Endothelial cell of umbilical vein (primary cell): ENCODE measurements at regions not wholly inside any gene's neighbourhood (a gene's known extent, or its start where the extent isn't known, plus 50 kb on each side); places are given as distances from the start of the nearest gene placed in this dataset.

Source experiments
- BruUV-seq: library from RNA; stranded (reverse); fragments of 400-500 nt; replicated peaks from 2 replicates; lab custom pipeline; 2021; lab: Mats Ljungman, UMichigan
- CTCF ChIA-PET: fragments of 300-600, 350-600 bp; sonication (Branson Sonifier 250); formaldehyde crosslinking; loops from one replicate; lab custom pipeline; 2021; ENCODE audit warnings: antibody characterized with exemption, inconsistent platforms; lab: Charles Lee
- POLR2A ChIA-PET: fragments of 300-600, 350-600 bp; sonication (Branson Sonifier 250); formaldehyde crosslinking; loops from one replicate; lab custom pipeline; 2021; ENCODE audit warnings: antibody characterized with exemption, inconsistent platforms; lab: Charles Lee
- DNase-seq: peaks from one replicate; pipeline ENCODE4 v3.0.0-alpha.2; 2011; ENCODE audit warnings: low read depth, low spot score
- FAIRE-seq: peaks from 2 replicates; lab custom pipeline; 2011; peaks lifted over from hg19 to GRCh38; lab: Jason Lieb, UNC
- H2AFZ ChIP-seq: 2 replicates; pipeline ENCODE4 v1.6.0; 2012; ENCODE audit warnings: low read depth, low read length, control low read depth, inconsistent platforms
- H3K27ac ChIP-seq: 2 replicates; pipeline ENCODE4 v1.5.1; 2011; ENCODE audit warnings: low read depth, mild to moderate bottlenecking, control low read depth, low read length, moderate library complexity; ENCODE audit not compliant: insufficient read depth
- H3K27me3 ChIP-seq, 2 experiments: 2 replicates each; pipeline versions ENCODE4 v1.6.0 to v1.6.1; 2011; ENCODE audit warnings: low read length in 2 of 2, mixed read lengths in 1 of 2; ENCODE audit not compliant: control insufficient read depth in 2 of 2, insufficient read depth in 2 of 2
- H3K36me3 ChIP-seq, 2 experiments: 2 replicates in 1 of 2; 3 replicates in 1 of 2; pipeline ENCODE4 v1.5.1; 2011; ENCODE audit warnings: low read length in 2 of 2, mild to moderate bottlenecking in 1 of 2, moderate library complexity in 1 of 2; ENCODE audit not compliant: control insufficient read depth in 2 of 2, insufficient read depth in 2 of 2; ENCODE audit errors: extremely low read depth in 1 of 2
- H3K4me1 ChIP-seq: 3 replicates; pipeline ENCODE4 v1.5.1; 2011; ENCODE audit warnings: mild to moderate bottlenecking, low read length; ENCODE audit not compliant: control insufficient read depth, insufficient read depth; ENCODE audit errors: extremely low read depth
- H3K4me2 ChIP-seq: 2 replicates; pipeline ENCODE4 v1.6.1; 2011; ENCODE audit warnings: low read length, control low read depth, mixed read lengths; ENCODE audit not compliant: insufficient read depth
- H3K4me3 ChIP-seq, 3 experiments: fragments of 200-600 bp in 1 of 3; sonication (generic), shearing (Covaris generic) in 1 of 3; replicated peaks in 1 of 3; 2 replicates each; pipeline ENCODE4 v1.5.1; 2011 to 2016; ENCODE audit warnings: control low read depth in 3 of 3, low read length in 3 of 3, mild to moderate bottlenecking in 2 of 3, inconsistent platforms in 1 of 3, low read depth in 1 of 3, moderate library complexity in 1 of 3; ENCODE audit not compliant: insufficient read depth in 1 of 3
- H3K79me2 ChIP-seq: 2 replicates; pipeline ENCODE4 v1.6.0; 2012; ENCODE audit warnings: low read length, inconsistent platforms; ENCODE audit not compliant: control insufficient read depth, insufficient read depth
- H3K9ac ChIP-seq: replicated peaks from 2 replicates; pipeline ENCODE3; 2011; ENCODE audit warnings: low read length, control low read depth; ENCODE audit not compliant: insufficient read depth; ENCODE audit errors: extremely low read depth
- H3K9me1 ChIP-seq: replicated peaks from 3 replicates; pipeline ENCODE4 v1.6.0; 2011; ENCODE audit warnings: mild to moderate bottlenecking, low read length; ENCODE audit not compliant: control insufficient read depth, insufficient read depth; ENCODE audit errors: extremely low read depth
- H3K9me3 ChIP-seq: replicated peaks from 2 replicates; pipeline ENCODE4 v1.5.1; 2012; ENCODE audit warnings: low read length, inconsistent platforms; ENCODE audit not compliant: control insufficient read depth, insufficient read depth
- H4K20me1 ChIP-seq: replicated peaks from 2 replicates; pipeline ENCODE3; 2011; ENCODE audit warnings: mild to moderate bottlenecking, low read length; ENCODE audit not compliant: control insufficient read depth, insufficient read depth; ENCODE audit errors: extremely low read depth
- EZH2 ChIP-seq: IDR thresholded peaks from 2 replicates; pipeline ENCODE4 v1.6.1; 2012; ENCODE audit warnings: borderline replicate concordance, low read depth, mild to moderate bottlenecking, moderate library complexity, low read length, inconsistent platforms; ENCODE audit not compliant: severe bottlenecking
- FOS ChIP-seq: IDR thresholded peaks from 2 replicates; pipeline ENCODE4 v1.6.1; 2011; ENCODE audit warnings: mild to moderate bottlenecking, low read length, moderate library complexity, borderline replicate concordance; ENCODE audit not compliant: insufficient read depth
- GATA2 ChIP-seq: IDR thresholded peaks from 2 replicates; pipeline ENCODE4 v1.7.0; 2011; ENCODE audit warnings: low read depth, mild to moderate bottlenecking, moderate library complexity, mixed read lengths, low read length; ENCODE audit not compliant: insufficient read length, insufficient read depth
- JUN ChIP-seq: IDR thresholded peaks from 2 replicates; pipeline ENCODE4 v1.6.1; 2011; ENCODE audit warnings: borderline replicate concordance, low read depth; ENCODE audit not compliant: insufficient read length, insufficient read depth
- MYC ChIP-seq: IDR thresholded peaks from one replicate; pipeline ENCODE4 v1.6.1; 2011; ENCODE audit warnings: mild to moderate bottlenecking, low read depth, low read length
- POLR2A ChIP-seq: IDR thresholded peaks from 2 replicates; pipeline ENCODE4 v1.6.1; 2012; ENCODE audit warnings: low read depth, mild to moderate bottlenecking, control low read depth, low read length
- POLR2AphosphoS5 ChIP-seq: IDR thresholded peaks from 2 replicates; pipeline ENCODE4 v1.6.1; 2012; ENCODE audit warnings: low read depth, mild to moderate bottlenecking, control low read depth, low read length, moderate library complexity; ENCODE audit not compliant: insufficient read depth
- dilution Hi-C: fragments of 300-500 bp; cut with MboI; formaldehyde crosslinking; loops from one replicate; pipeline ENCODE4 v1.15.0; 2019; ENCODE audit warnings: low sequenced_read_pairs; ENCODE audit not compliant: extremely low pct_ligation_motif_present
- intact Hi-C: fragments of 100-400 bp; cut with micrococcal nuclease; formaldehyde crosslinking; loops from one replicate; pipeline ENCODE4 v1.10.0; 2022
- TF ChIP-seq, protein P1 (sequence below), 2 donors: IDR thresholded peaks; 1 replicate in 1 of 2; 2 replicates in 1 of 2; pipeline ENCODE4 v1.5.1; 2011; ENCODE audit warnings: low read length in 2 of 2, mild to moderate bottlenecking in 2 of 2, moderate library complexity in 2 of 2, control low read depth in 1 of 2, inconsistent platforms in 1 of 2, low read depth in 1 of 2; ENCODE audit not compliant: insufficient read depth in 1 of 2; ENCODE audit errors: extremely low read depth in 1 of 2
- TF ChIP-seq, protein P2 (sequence below): IDR thresholded peaks from 2 replicates; pipeline ENCODE4 v1.6.1; 2011; ENCODE audit not compliant: insufficient read depth, insufficient read length

GRCh38 chr6:12483712-12484111 is 193.6 kb downstream of the EDN1 start:
- Histone ChIP-seq H3K4me3 (peak overlapping the region in 1 of 3 experiments; percentile 9), H3K4me2 (peak overlapping the region; percentile 87), H3K4me1 (peaks cover 54% of the 10 kb centered on the region), H3K9ac (peak overlapping the region; percentile 58), H3K9me3 (no peaks in the 10 kb centered on the region), H3K27me3 (no peaks in the 10 kb centered on the region), H3K27ac (peak overlapping the region; percentile 74), H2AFZ (no peak overlapping the region), H4K20me1 (no peaks in the 10 kb centered on the region), H3K9me1 (no peaks in the 10 kb centered on the region), H3K79me2 (no peaks in the 10 kb centered on the region), H3K36me3 (no peaks in the 10 kb centered on the region)
- BruUV-seq = no TSS peak
- peak; percentile 29 for TF ChIP-seq MYC
- peak; percentile 89 for TF ChIP-seq JUN
- no peak for TF ChIP-seq EZH2
- TF ChIP-seq POLR2AphosphoS5 = peak; percentile 84
- TF ChIP-seq, protein P1, sequence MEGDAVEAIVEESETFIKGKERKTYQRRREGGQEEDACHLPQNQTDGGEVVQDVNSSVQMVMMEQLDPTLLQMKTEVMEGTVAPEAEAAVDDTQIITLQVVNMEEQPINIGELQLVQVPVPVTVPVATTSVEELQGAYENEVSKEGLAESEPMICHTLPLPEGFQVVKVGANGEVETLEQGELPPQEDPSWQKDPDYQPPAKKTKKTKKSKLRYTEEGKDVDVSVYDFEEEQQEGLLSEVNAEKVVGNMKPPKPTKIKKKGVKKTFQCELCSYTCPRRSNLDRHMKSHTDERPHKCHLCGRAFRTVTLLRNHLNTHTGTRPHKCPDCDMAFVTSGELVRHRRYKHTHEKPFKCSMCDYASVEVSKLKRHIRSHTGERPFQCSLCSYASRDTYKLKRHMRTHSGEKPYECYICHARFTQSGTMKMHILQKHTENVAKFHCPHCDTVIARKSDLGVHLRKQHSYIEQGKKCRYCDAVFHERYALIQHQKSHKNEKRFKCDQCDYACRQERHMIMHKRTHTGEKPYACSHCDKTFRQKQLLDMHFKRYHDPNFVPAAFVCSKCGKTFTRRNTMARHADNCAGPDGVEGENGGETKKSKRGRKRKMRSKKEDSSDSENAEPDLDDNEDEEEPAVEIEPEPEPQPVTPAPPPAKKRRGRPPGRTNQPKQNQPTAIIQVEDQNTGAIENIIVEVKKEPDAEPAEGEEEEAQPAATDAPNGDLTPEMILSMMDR (IDR thresholded peaks at IDR 0.05; ENCODE audit: extremely low read depth in 1 of 2, insufficient read depth in 1 of 2, low read depth in 1 of 2, low read length in 2 of 2) = no peak
- TF ChIP-seq, protein P2, sequence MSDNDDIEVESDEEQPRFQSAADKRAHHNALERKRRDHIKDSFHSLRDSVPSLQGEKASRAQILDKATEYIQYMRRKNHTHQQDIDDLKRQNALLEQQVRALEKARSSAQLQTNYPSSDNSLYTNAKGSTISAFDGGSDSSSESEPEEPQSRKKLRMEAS = no peak
- TF ChIP-seq GATA2 = peak; percentile 93
- TF ChIP-seq POLR2A = peak; percentile 56
- peak; percentile 97 for TF ChIP-seq FOS
- intact Hi-C loops = loop anchor here (1.0 to 10.0 kb wide), 11 partner anchors 54 to 896 kb away; no protein-coding TSS in a partner anchor
- dilution Hi-C loops = loop anchor here (25.0 kb wide), 2 partner anchors 104 to 196 kb away; partner anchors contain the start of gene EDN1
- peak; percentile 90 for DNase-seq
- CTCF ChIA-PET = interaction anchor here (0.8 to 5.3 kb wide), 12 partner anchors 12 to 828 kb away, joined by 3 to 58 read pairs (median 9); partner anchors contain the start of gene EDN1
- FAIRE-seq = peak; percentile 90
- POLR2A ChIA-PET = interaction anchor here (0.9 to 4.7 kb wide), 2 partner anchors 184 to 194 kb away, joined by 4 to 37 read pairs; partner anchors contain the start of gene EDN1
